VCaP (cell line): ENCODE measurements at regions not wholly inside any gene's neighbourhood (a gene's known extent, or its start where the extent isn't known, plus 50 kb on each side); places are given as distances from the start of the nearest gene placed in this dataset.

Experiments
- H3K27ac ChIP-seq: fragments of 450-650 bp; 2 replicates; pipeline ENCODE4 v1.5.1; 2017
- CTCF ChIP-seq: fragments of 450-650 bp; conservative IDR thresholded peaks from 2 replicates; pipeline ENCODE4 v1.5.1; 2017; ENCODE audit warnings: mild to moderate bottlenecking, moderate library complexity

DNA sequence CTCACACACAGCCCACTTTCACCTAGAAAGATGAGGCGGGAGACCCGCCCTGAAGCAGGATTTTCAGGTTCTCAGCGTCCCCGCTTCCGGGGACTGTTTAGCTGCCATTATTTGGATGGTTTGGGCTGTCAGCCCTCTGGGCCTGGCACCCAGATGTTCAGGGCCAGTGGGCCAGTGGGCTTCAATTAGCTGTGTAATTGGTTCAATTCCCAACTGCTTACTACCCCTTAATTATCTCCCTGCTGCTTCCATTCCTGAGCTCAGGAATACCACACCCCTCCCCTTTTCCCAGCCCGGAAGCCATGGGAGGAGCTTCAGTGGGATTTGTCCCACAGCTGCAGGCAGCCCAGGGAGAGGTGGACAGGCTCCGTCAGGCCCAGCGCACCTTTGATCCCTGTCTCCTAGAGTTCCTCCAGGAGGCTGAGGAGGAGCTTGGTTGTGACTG lies 114.1 kb upstream of the MYCN start:
- TF ChIP-seq CTCF = no peak
- no peak overlapping the region for H3K27ac ChIP-seq

- no peak for TF ChIP-seq CTCF
- H3K27ac ChIP-seq = no peak overlapping the region
Measured at GRCh38 chr2:15827001-15827400, 113.3 kb upstream of the MYCN start.

DNA sequence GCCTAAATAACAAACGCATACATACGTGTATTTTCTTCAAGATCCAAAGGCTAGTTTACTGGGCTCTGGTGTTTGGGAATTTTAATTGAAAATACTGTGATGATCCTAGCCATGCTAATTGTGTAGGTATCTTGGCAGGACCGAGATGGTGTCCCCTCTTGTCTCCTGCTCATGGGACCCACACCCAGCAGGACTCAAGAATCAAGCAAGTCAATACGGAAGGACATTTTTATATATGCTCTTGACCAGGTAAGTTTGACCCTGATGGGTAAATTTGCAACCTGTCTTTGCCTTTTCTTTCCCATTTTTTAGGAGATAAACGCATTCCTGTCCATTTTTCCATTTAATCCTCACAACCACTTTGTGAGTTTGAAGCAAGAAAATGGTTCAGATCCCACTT lies 111.8 kb upstream of the MYCN start:
- H3K27ac ChIP-seq = no peak overlapping the region
- no peak for TF ChIP-seq CTCF

GRCh38 chr2:15829091-15829801 lies 111.1 kb upstream of the MYCN start:
- no peak overlapping the region for H3K27ac ChIP-seq
- TF ChIP-seq CTCF = no peak

DNA sequence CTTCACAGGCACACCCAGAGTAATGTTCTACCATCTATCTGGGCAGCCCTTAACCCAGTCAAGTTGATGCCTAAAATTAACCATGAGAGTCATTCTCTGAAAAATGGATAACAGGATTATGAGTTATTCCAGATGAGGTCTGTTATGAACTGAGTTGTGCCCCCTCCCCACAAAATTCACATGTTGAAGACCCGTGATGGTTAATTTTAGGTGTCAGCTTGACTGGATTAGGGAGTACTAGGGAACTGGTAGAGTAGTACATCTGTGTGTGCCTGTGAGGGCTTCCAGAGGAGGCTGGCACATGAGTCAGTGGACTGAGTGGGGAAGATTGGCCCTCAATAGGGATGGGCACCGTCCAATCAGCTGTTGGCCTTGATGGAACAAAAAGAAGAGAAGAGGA lies 110.4 kb upstream of the MYCN start:
- no peak overlapping the region for H3K27ac ChIP-seq
- no peak for TF ChIP-seq CTCF

- no peak overlapping the region for H3K27ac ChIP-seq
- no peak for TF ChIP-seq CTCF
Measured at GRCh38 chr2:15830937-15831549, 109.3 kb upstream of the MYCN start.

GRCh38 chr2:15832030-15832709 lies 108.2 kb upstream of the MYCN start:
- H3K27ac ChIP-seq = no peak overlapping the region
- TF ChIP-seq CTCF = no peak
